ENCODE measurements at regions not wholly inside any gene's neighbourhood (a gene's known extent, or its start where the extent isn't known, plus 50 kb on each side); places are given as distances from the start of the nearest gene placed in this dataset.

GRCh38 chr1:172931340-172931739, 119.4 kb downstream of the TNFSF18 start:
- Mint-ChIP-seq H3K27ac (no peak overlapping the region), H3K4me1 (peaks cover 0 to 2% of the 10 kb centered on the region in 2 experiments; a peak in 1 of 4 replicates), H3K9me3 (no peaks in the 10 kb centered on the region), H3K4me3 (no peak overlapping the region), H3K36me3 (ENCODE audit: insufficient read depth in 1 of 3, low read depth in 3 of 3) (no peaks in the 10 kb centered on the region), H3K27me3 (ENCODE audit: low read depth) (no peaks in the 10 kb centered on the region; the same call in 1 of the 2 replicates)
- no peak overlapping the region for H3K23ac ChIP-seq (ENCODE audit: insufficient read length, low read depth, low read length)
- H2BK15ac ChIP-seq (ENCODE audit: low read depth, low read length), result no peak overlapping the region
- H3K4me2 ChIP-seq (ENCODE audit: insufficient read depth, insufficient read length, low read length), result no peak overlapping the region
- no peaks in the 10 kb centered on the region for H3K27me3 ChIP-seq (ENCODE audit: insufficient read depth, low read length)
- no peaks in the 10 kb centered on the region; the same call in 1 of the 2 replicates for H3K4me1 ChIP-seq (ENCODE audit: insufficient read depth, low read length)
- no peaks in the 10 kb centered on the region for H3K23me2 ChIP-seq (ENCODE audit: insufficient read length, low read depth, low read length, poor library complexity, severe bottlenecking)
- no peak overlapping the region for H3K14ac ChIP-seq (ENCODE audit: insufficient read depth, low read length)
- H2BK20ac ChIP-seq (ENCODE audit: low read depth, low read length, poor library complexity, severe bottlenecking), result no peak overlapping the region
- no peak overlapping the region for H3K56ac ChIP-seq (ENCODE audit: insufficient read length, low read depth, low read length)
- H2BK5ac ChIP-seq (ENCODE audit: insufficient read length, low read length), result no peak overlapping the region
- H2BK120ac ChIP-seq (ENCODE audit: low read depth, low read length, poor library complexity, severe bottlenecking), result no peak overlapping the region
- H4K8ac ChIP-seq (replicated peaks; ENCODE audit: insufficient read length, low read depth, low read length), result no peak overlapping the region
- no peak overlapping the region for H2AK5ac ChIP-seq (ENCODE audit: insufficient read length, low read length)
- no peaks in the 10 kb centered on the region for H3K79me1 ChIP-seq (ENCODE audit: insufficient read depth, low read depth, low read length, poor library complexity, severe bottlenecking)
- no peak overlapping the region for H3K9ac ChIP-seq (ENCODE audit: extremely low read depth, insufficient read length, low read length)
- H3K18ac ChIP-seq (ENCODE audit: insufficient read length, low read depth, low read length), result no peak overlapping the region
- H4K5ac ChIP-seq (ENCODE audit: insufficient read length, low read depth, low read length), result no peak overlapping the region
- H3K27ac ChIP-seq (ENCODE audit: insufficient read length, low read depth, low read length), result no peak overlapping the region
- H3K9me3 ChIP-seq (ENCODE audit: control insufficient read depth, low read depth, low read length), result no peaks in the 10 kb centered on the region
- no peak overlapping the region for H3T11ph ChIP-seq (ENCODE audit: low read length)
- H2BK12ac ChIP-seq (ENCODE audit: insufficient read length, low read depth, low read length), result no peak overlapping the region
- no peak for DNase-seq
- no peak for TF ChIP-seq CTCF (conservative IDR thresholded peaks at IDR 0.05)
- WGBS (ENCODE audit: extremely low coverage, insufficient read length, low lambda C conversion rate), result no CpG with 5 or more reads among the region's 1 CpG
- no peak overlapping the region for H2AFZ ChIP-seq (ENCODE audit: low read length)
- H4K20me1 ChIP-seq (ENCODE audit: control insufficient read depth, insufficient read depth, insufficient read length), result no peaks in the 10 kb centered on the region
- no peaks in the 10 kb centered on the region for H3K79me2 ChIP-seq (ENCODE audit: insufficient read depth, low read length)
- H3K4ac ChIP-seq (ENCODE audit: low read depth, low read length), result no peak overlapping the region
- no peak overlapping the region for H4K91ac ChIP-seq (ENCODE audit: insufficient read length, low read depth, low read length)

All from H9 (cell line).